SIG-M5 treated with dmso at 0.1 percent for 504 hours (cell line): ENCODE measurements at regions not wholly inside any gene's neighbourhood (a gene's known extent, or its start where the extent isn't known, plus 50 kb on each side); places are given as distances from the start of the nearest gene placed in this dataset.
"Not testable (repeated sequence)": the region's sequence is repeated elsewhere in the genome, so short reads cannot be mapped to it uniquely, and the experiment has no call there.

Source experiments
- DNase-seq: peaks from one replicate; lab custom pipeline; 2025; ENCODE audit not compliant: unreplicated experiment; lab: John Stamatoyannopoulos, UW

DNA sequence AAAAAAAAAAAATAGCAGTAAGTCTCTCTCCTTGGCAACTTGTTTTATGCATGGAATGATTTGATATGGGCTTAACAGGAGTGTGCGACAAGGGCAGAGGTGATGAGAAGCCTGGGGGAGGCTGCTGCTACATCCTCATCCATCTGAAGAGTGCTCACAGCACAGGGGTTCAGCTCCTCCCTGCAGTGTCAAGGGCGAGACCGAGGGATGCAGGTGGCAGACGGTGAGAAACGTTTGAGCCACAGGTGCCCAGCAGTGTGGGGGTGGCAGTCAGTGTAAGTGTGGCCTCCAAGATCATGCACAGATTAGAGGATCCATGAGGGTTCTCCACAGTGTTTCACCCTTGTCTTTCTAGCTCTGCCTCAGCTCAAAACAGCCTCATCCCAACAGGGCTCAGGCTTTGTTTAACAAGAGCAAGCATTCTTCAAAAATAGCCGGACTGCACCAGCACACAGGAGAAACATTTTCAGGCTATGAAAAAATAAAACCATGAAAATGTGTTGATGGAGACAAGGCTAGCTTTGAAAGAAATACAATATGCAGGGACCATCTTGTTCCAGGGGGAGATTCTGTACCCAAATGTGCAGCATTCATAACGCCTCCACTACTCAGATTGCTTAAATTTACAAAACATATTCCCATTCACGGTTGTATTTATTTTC is 324.5 kb upstream of the MYT1L start:
- no peak for DNase-seq

- DNase-seq, result no peak
Measured at GRCh38 chr2:2653231-2653630, 322.2 kb upstream of the MYT1L start.

DNA sequence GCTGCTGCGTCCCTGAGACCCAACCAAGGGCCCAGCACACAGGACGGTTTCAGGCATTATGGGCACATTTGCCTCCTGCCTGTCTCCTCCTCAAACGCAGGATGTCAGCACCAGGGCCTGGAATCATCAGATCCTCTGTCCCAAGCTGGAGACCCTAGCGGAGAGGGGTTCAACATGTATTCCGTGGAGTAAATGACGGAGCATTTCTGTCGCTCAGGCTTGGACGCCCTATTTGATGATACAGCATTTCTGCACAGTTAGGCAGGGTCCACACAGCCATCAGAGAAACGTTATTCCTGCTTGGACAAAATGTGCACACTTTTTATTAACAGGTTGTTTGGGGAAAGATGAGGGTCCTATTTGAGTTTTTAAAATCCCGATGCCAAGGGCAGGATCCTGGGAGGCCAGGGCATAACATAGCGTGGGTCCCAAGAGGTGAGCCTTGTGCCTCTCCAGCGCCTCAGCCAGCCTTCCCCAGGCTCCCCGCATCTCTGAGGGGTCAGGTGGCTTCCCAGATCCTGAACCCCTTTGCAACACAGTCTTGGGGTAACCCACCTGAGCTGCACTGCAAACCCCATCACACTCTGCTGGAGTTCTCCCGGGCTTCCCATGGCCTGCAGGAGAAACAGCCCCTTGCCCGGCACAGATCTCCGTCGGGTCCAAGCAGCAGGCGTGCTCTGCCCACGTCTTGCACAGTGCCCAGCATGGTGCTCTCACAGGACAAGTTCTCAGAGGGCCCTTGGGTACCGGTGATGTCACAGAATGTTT is 319.7 kb upstream of the MYT1L start:
- no peak for DNase-seq

DNA sequence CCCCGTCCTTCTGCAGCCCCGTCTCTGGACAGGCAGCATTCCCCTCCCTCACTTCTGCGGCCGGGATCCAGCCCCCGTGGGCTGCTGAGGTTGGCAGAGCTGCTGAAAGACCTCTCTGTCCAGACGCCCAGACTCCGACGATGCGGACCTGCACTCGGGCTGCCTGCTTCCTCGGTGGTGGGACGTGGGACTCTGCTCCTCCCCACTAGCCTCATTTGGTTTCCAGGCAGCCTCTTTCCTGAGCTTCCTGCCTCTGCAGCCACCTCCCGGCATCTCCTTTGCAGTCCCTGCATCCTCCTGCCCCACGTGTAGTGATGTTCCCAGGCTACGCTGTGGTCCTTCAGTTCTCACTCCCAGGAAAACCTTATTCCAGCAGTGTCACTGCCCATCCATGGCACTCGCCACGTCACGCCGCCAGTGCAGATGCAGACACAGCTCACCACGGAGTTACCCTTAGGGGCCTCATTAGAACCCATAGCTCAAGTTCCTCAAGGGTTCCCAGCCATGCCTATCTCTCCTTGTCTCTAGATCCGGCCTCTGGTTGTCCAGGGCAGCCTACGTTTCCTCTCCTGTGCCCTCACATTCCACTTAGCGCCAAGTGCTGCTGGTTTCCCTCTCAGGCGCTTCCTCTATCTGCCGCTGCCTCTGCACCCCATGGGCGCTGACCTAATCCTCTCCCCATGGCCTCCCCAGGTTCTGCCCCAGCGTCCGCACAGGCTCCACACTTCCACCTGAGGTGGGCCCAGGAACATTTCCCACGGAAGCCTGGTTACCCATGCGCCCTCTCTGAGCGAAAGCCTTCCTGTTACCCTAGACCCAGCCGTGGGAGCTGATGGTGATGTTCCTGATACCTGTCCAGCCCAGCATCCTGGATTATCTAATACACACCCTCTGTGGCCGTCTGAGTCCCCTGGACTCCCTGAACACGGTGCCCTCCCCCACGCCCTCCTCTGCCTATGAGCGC is 318.3 kb upstream of the MYT1L start:
- no peak for DNase-seq

GRCh38 chr2:2648094-2648493 is 317.0 kb upstream of the MYT1L start:
- no peak for DNase-seq

DNA sequence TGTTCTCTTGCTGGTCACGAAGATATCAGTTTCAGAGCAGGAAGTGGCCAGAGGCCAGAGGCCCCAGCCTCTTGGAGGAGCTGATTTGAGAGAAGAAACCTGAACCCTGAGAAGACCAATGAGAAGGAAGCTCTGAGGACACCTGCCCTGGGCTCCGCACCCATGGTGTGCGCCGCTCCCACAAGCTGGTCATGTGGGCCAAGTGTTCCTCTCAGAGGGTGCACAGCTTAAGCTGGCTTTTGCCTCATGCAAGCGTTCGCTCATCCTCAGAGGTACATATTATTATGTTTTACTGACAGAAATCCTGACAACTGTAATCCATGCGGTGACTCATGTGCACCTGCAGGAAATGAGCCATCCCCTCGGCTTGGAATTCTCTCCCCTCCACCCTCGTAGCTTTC is 316.1 kb upstream of the MYT1L start:
- no peak for DNase-seq

- no peak for DNase-seq
Measured at GRCh38 chr2:2646433-2647051, 315.5 kb upstream of the MYT1L start.

- DNase-seq, result no peak
Measured at GRCh38 chr2:2645162-2645855, 314.2 kb upstream of the MYT1L start.

DNA sequence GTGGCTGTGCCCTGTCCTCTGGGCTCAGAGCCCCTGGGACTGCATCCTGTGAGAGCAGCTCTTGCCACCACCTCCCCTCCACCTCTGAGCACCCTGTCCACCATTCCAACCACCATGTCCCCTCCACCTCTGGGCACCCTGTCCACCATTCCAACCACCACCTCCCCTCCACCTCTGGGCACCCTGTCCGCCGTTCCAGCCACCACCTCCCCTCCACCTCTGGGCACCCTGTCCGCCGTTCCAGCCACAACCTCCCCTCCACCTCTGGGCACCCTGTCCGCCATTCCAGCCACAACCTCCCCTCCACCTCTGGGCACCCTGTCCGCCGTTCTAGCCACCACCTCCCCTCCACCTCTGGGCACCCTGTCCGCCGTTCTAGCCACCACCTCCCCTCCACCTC is 313.7 kb upstream of the MYT1L start:
- not testable (repeated sequence) for DNase-seq

DNA sequence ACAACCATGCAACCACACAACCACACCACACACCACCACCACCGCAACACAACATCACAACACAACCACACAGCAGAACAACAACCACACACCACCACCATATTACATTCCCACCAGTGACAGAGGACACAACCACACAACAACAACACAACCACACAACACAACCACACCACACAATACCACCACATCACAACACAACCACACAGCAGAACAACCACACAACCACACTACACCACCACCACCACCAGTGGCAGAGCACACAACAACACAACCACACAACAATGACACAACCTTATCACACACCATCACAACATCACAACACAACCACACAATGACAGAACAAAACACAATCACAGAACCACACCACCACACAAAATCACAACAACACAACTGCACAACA is 313.0 kb upstream of the MYT1L start:
- no peak for DNase-seq

- no peak for DNase-seq
Measured at GRCh38 chr2:2642906-2643890, 312.1 kb upstream of the MYT1L start.

DNA sequence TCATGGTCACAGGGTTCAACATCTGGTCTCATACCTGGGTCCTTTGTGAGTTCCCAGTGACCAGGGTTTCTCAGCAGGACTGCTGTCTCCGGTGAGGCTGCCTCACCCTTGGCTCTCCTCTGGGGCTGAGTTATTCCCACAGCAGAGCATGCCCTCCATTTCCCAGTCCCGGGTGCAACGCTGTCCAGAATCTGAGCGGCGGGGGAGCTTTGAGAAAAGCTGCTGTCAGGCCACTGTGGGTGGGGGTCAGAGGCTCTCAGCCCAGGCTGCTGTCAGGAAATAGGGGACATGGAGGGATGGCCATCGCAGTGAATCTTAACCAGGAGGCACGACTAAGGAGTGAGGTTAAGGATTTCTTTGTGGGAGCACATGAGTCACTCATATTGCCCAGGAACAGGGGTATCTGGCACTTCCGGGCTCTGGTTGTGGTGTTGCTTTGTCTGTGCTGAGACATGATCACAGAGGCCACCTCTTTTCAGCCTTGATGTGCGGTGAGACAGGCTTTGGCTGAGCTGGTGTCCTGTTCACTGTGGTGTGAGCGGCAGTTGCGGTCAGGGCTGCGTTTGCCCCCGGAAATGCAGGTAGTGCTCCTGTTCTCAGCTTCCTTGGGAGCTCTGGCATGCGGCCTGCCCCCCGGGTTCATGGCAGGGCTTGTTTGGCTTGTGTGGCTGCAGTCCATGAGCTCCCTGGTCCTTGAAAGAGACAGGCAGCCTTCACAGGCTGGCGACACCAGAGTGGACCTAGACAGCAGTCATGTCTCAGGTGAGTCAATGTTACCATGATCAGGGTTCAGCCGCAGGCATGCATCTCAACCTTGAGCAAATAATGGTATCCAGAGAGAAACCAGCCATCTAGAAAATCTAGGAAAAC is 310.7 kb upstream of the MYT1L start:
- no peak for DNase-seq

DNA sequence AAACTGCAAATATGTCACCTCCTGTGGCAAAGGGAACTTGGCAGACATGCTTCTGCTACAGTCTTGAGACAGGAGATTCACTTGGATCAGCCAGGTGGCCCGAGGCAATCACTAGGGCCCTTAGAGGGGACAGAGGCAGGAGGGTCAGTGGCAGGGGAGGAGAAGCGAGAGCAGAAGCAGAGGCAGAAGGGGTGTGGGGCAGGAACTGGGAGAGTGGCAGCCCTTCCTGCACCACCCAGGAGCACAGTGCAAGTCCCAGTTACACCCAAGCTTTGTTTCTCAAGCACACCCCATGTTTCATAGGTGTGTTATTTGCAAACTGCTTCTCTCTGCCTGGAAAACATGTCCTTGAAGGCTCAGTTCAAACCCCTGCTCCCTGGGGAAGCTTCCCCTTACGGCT is 309.7 kb upstream of the MYT1L start:
- DNase-seq, result no peak

GRCh38 chr2:2640371-2640770 is 309.3 kb upstream of the MYT1L start:
- no peak for DNase-seq

- no peak for DNase-seq
Measured at GRCh38 chr2:2639251-2640139, 308.4 kb upstream of the MYT1L start.

DNA sequence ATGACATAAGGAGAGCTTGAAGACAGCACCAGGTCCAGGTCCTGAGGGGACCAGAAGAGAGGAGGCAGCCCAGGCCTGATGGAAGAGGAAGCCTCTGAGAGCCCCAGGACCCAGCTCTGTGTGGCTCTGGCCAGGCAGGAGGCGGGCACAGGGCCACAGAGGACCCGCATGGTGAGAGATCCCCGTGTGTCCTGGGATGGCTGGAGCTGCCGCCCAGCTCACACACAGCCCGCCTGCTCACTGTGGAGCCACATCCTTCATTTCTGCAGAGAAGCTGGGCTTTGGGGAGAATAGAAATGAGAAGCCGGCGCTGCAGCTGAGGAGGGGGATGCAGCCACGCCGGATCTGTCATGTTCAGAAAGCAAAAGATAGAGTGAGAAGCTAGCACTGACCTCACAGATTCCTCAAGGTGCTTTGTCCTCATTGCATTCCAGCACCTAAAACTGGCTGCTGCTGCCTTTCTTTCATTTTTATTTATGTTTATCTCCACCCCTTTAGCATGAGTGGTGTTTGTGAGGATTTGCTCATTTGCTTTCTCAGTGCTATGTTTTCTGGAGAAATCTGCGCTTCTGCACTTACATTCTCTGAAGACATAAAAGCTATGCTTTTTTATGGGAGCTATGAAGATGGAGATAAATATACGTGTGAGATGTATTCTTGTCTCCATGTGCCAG is 307.6 kb upstream of the MYT1L start:
- no peak for DNase-seq

- DNase-seq, result no peak
Measured at GRCh38 chr2:2636813-2637212, 305.7 kb upstream of the MYT1L start.
